ENCODE measurements at regions not wholly inside any gene's neighbourhood (a gene's known extent, or its start where the extent isn't known, plus 50 kb on each side); places are given as distances from the start of the nearest gene placed in this dataset.
"Not testable (repeated sequence)": the region's sequence is repeated elsewhere in the genome, so short reads cannot be mapped to it uniquely, and the experiment has no call there.

- no peak for DNase-seq
Measured at GRCh38 chr14:24744641-24745040, 110.7 kb upstream of the GZMB start.

GRCh38 chr14:24741871-24742270, 107.9 kb upstream of the GZMB start:
- DNase-seq, result no peak

GRCh38 chr14:24735984-24736630, 102.1 kb upstream of the GZMB start:
- DNase-seq, result no peak

- peak; percentile 95 for DNase-seq
Measured at GRCh38 chr14:24734917-24735500, 101.0 kb upstream of the GZMB start.

- DNase-seq, result no peak
Measured at GRCh38 chr14:24726480-24726879, 92.5 kb upstream of the GZMB start.

GRCh38 chr14:24725311-24725710, 91.3 kb upstream of the GZMB start:
- peak; percentile 30 for DNase-seq

- DNase-seq, result no peak
Measured at GRCh38 chr14:24721775-24722174, 87.8 kb upstream of the GZMB start.

GRCh38 chr14:24715239-24715638, 81.2 kb upstream of the GZMB start:
- no peak for DNase-seq

- DNase-seq, result no peak
Measured at GRCh38 chr14:24713404-24713803, 79.4 kb upstream of the GZMB start.

GRCh38 chr14:24712909-24713308, 78.9 kb upstream of the GZMB start:
- DNase-seq, result no peak

GRCh38 chr14:24712374-24712773, 78.4 kb upstream of the GZMB start:
- DNase-seq, result no peak

GRCh38 chr14:24710403-24711112, 76.6 kb upstream of the GZMB start:
- peak; percentile 18 for DNase-seq

GRCh38 chr14:24708684-24709083, 74.7 kb upstream of the GZMB start:
- DNase-seq, result no peak

- DNase-seq, result no peak
Measured at GRCh38 chr14:24706351-24706750, 72.4 kb upstream of the GZMB start.

GRCh38 chr14:24705840-24706239, 71.8 kb upstream of the GZMB start:
- no peak for DNase-seq

- DNase-seq, result no peak
Measured at GRCh38 chr14:24701062-24701461, 67.1 kb upstream of the GZMB start.

GRCh38 chr14:24700511-24700910, 66.5 kb upstream of the GZMB start:
- no peak for DNase-seq

GRCh38 chr14:24699052-24699451, 65.1 kb upstream of the GZMB start:
- DNase-seq, result no peak

GRCh38 chr14:24696280-24696920, 62.4 kb upstream of the GZMB start:
- not testable (repeated sequence) for DNase-seq

GRCh38 chr14:24695265-24696241, 61.6 kb upstream of the GZMB start:
- no peak for DNase-seq

GRCh38 chr14:24694680-24695079, 60.7 kb upstream of the GZMB start:
- no peak for DNase-seq

- DNase-seq, result no peak
Measured at GRCh38 chr14:24693983-24694382, 60.0 kb upstream of the GZMB start.

- DNase-seq, result no peak
Measured at GRCh38 chr14:24693353-24693737, 59.4 kb upstream of the GZMB start.
